GM19043 (cell line): ENCODE measurements at regions not wholly inside any gene's neighbourhood (a gene's known extent, or its start where the extent isn't known, plus 50 kb on each side); places are given as distances from the start of the nearest gene placed in this dataset.

ENCODE experiments used
- ATAC-seq: cut with Tn5 transposase; IDR thresholded peaks from one replicate; pipeline ENCODE4 v1.9.1; 2021; ENCODE audit warnings: low read depth; ENCODE audit not compliant: unreplicated experiment

DNA sequence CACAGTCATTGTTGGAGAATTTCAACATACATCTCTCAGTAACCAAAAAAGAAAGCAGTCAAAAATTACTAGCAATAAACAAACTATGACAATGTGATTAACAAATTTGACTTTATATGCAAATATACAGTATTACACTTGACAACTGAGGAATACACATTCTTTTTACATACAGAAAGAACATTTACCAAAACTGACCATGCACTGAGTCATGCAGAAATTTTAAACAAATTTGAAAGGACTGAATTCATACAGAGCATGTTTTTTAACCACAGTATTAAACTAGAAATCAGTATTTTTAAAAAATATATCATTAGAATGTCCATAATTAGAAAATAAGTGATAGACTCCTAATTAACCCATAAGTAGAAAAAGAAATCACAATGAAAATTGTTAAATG, 420.1 kb downstream of the TBC1D4 start:
- no peak for ATAC-seq

DNA sequence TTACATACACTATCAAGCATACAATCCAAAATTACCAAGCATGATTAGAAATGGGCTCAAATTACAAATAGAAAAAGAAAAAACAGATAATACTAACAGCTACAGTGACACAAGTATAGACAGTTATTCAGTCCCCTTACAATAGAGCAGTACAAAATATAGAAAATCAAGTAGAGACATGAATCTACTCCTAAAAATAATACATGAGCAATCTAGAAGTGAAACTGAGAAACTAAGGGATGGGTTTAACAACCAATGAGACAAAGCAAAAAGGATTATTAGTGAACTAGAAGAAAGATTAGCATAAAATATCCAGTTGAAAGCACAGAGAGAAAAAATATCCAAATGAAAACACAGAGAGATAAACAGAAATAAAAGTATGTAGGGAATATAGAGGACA, 426.7 kb downstream of the TBC1D4 start:
- no peak for ATAC-seq

DNA sequence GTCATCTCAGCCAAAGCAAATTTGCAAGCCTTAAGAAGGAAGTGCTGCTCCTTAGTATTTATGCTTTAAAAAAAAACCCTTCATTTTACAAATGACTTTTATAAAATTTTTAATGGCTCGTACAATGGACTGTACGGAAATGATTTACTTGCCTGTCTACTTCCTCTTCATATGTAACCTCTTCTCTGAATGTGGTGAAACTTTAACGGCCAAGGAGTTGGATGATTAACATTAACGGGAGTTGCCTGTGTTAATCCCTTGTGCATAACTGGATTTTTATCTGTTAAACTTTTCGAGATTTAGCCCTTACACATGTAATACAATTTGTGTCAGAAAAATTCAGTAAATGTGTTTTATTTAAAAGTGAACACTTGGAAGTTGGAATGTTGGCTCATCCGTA, 429.4 kb downstream of the TBC1D4 start:
- no peak for ATAC-seq

DNA sequence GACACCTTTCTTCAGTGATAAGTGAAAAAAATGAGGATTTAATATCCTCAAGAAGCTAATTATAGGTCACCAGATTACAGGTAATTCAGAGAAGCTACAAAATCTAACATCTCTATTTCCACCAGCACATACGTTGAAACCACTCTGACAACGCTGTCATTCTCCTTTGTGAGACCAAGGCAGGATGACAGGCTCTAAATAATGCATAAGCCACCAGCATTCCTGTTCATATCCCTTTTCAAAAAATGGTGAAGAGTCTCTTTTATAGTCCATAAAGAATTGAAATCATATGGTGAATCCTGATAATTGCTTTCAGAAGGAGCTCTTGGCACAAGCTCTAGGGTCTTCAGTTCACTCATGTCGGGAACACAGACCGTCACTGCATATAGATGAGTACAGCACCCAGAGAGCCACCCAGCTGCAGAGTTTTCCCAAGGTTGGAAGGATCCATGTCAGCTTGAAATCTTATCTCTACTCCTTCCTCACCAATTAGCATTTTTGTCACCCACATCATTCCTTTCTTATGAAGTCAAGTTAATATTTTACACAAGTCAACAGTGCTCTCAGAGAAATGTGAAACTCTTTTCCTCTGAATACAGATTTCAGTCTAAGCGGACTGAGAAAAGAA, 431.4 kb downstream of the TBC1D4 start:
- no peak for ATAC-seq

DNA sequence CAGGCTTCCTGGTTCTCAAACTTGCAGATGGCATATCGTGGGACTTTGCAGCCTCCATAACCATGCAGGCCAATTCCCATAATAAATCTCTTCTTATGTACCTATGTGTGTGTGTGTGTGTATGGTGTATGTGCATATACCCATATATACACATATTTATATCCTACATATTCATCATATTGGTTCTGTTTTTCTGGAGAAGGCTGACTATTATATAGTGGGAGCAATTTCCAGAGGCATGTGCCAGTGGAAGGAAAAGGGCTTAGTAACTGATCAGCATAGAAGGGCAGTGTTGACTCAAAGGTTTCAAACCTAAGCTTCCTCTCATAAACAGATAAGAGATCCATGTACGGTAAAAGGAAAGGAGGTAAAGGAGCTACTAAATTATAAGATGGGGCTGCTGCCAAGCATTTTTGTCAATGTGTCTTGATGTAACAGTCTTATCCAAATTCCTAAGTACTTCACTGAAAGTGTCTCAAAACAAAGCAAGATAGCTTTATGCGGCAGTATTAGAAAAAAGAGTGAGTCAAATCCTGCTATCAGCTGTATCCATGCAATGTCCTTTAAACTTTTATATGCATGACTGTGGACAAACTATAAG, 432.1 kb downstream of the TBC1D4 start:
- ATAC-seq: no peak

DNA sequence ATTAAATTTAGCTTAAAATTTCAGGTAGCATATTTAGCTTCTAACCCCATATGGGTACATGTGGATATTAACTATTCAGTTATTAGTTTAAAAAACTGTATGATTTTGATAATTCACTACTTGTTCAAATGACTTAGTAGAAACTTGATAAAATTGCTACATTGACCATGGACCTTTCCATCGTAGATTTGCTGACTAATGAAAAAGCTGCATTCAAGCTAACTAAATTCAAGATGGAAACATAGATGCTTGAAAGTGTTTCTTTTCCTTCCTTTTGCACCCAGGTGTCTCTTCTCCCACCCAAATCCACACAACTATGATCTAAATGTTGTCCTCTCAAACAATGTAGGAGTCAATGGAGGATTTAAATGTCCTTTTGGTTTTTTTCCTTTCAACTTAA, 439.2 kb downstream of the TBC1D4 start:
- no peak for ATAC-seq

DNA sequence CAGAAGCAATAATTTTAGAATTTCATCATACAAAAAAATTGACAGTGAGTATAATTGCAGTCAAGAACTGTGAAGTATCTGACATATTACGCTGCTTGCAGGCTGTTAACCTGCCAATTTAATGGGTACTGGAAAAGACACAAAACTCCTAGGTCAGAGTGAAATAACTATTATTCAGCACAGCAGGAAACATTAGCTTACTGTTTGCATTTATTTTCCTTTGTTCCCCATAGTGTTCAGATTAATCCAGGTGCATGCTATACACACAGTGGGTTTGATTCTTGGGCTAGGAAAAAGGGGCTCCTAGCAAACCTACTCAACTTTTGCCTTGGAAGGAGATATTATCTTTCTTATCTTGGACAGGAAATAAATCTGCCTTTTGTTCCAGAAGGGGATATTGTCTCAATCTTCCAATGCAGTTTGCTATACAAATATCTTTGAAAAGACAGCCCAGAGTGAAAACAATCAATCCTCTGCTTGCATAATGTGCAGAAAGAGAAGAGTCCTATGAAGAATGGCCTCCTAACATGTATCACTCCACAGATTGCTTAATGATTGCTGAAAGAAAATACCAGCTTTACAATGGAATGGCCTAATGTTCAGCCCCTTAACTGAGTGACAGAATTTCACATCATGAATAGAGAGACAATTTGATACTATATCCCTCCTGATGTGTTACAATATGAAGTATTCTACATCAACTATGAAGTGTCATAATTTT, 443.4 kb downstream of the TBC1D4 start:
- no peak for ATAC-seq

DNA sequence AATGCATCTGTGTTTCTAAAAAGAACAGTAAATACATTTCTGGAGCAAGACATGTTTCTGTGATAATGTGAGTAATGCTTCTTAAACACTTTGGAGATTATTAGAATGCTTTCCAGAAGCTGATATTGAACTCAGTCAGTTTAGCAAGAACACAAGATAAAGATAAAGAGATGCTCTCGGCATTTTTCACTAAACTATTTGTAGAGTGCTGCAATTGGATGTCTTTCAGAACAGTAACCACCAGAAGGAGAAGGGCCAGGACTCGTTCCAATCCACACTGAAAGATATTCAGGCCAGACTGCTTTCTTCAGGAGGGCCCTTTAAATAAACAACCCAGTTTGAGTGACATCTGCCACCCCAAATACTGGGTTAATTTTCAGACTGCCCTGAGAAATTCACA, 456.0 kb downstream of the TBC1D4 start:
- ATAC-seq: no peak

DNA sequence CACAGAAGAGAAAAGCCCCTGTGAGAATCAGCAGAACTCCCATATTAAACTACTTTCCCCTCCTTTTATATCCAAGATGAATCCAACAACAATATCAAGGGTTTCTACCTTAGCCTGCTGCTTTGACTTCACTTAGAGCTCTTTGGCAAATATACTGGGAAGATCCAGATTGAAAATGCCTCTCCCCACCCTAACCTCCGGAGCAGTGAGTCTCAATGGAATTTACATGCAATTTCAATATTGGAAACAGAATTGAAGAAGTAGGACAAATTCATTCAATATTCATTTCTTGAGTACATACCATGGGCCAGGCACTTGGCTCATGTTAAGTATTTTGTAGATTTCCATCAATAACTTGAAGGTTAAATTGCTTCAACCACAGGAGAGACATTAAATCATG, 457.4 kb downstream of the TBC1D4 start:
- ATAC-seq: no peak

DNA sequence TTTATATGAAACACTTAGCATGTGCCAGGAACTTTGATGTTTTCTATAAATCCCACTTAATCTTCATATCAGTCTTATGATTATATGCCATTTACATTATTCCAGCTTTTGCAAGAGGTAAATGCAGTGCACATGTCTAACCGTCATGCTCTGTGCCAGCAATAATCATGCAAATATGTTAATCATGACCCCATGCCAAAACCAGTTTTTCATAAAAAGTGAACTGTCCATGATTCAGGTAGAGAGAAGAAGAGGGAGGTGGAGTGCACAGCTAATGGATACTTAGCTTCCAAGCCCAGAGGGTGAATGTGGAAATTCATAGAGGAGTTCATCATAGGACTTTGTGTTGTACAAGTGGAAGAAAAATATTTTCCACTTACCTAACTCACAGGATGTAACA, 458.4 kb downstream of the TBC1D4 start:
- no peak for ATAC-seq

DNA sequence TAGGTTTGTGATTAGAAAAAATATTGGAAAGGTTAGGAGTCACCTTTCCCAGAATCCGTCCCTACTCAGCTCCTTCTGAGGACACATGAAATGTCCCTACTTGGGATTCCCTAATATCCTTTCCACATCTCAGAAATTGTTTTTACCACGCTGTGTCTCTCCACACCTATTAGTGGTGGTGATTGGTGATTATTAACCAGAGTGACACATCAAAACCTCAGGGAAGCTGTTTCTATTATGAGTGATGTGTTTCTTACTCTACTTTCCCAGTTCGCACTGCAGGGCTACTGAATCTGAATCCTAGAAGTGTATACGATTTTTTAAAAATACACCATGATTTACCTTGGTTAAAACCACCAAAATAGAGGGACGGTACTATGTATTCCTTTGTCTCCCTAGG, 460.8 kb downstream of the TBC1D4 start:
- no peak for ATAC-seq

DNA sequence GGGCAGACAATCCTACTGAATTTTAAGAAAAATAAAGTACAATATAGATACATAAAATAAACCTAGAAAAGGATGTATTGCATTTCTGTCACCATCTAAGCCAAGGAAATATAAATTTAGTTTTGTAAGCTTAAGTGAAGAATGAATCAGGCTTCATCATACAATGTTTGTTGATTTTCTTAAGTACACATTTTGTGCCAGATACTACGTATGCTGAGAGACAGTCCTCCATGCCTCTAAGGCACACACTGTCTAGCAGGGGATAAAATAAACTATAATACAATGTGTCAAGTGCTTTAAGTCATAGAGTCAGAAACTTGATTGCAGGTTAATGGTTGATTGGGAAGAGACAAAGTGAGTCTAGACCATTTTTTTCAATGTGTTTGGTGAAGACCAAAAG, 465.7 kb downstream of the TBC1D4 start:
- ATAC-seq: no peak

DNA sequence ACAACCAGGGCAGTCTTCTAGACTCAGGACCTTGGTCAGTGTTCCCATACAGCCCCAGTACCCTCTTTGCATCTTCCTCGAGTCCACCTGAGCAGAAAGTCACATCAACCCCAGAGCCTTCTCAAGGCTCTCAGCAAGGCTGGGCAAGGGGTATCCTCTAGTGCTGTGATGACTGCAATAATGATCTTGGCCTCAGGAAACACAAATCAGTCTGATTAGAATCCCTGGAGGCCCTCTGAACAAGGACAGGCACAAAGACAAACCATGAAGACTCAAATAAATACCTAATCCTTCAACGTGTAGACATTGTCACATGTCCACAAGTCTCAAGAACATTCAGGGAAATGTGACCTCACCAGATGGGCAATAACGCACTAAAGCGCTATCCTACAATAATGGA, 468.2 kb downstream of the TBC1D4 start:
- ATAC-seq: no peak

DNA sequence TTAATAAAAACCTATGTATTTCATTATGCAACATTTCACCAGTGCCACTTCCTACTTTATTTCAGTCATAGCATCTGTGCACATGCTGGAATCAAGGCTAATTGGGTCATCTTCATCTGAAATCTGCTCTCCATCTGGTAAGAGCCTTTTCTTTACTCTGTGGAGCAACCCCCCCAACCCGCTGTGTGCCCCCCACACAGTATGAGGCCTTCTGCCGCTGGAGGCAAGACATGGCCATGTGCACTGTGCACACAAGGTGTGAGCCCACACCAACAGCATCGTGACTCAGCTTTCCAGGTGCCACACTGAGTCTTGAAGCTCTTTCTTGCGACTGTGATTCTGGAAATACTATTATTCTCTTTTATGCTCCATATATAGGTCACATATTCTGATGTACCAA, 471.0 kb downstream of the TBC1D4 start:
- ATAC-seq: no peak

DNA sequence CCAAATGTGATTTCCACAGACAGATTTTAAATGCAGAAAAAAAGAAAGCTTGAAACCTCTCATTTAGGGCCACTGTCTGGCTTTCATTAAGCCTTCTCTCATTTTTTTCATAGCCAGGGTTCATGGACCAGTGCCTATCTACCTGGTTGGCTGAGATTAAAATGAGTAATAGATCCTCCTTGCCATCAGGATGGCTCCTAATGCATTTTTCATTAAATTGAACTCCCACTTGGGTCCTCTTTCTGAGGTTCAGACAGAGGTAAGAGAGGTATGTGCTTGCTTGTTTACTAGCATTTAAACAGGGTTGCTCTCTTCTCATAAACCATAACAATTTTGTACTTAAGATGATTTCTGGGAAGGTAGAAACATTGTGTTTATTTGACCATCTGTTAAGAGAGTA, 473.0 kb downstream of the TBC1D4 start:
- ATAC-seq: no peak

DNA sequence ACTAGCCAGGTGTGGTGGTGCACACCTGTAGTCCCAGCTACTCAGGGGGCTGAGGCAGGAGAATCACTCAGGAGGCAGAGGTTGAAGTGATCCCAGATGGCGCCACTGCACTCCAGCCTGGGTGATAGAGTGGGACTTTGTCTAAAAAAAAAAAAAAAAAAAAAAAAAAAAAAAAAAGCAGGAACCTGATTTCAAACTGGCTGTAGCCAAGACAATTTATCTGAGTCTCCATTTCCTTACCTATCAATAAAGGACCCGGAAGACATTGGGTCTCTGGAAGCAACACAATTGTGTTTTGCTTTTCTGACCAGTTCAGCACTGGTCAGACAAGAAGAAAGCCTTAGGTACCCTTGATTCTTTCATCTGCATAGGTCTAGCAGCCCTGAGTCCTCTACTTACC, 491.0 kb downstream of the TBC1D4 start:
- ATAC-seq: no peak

DNA sequence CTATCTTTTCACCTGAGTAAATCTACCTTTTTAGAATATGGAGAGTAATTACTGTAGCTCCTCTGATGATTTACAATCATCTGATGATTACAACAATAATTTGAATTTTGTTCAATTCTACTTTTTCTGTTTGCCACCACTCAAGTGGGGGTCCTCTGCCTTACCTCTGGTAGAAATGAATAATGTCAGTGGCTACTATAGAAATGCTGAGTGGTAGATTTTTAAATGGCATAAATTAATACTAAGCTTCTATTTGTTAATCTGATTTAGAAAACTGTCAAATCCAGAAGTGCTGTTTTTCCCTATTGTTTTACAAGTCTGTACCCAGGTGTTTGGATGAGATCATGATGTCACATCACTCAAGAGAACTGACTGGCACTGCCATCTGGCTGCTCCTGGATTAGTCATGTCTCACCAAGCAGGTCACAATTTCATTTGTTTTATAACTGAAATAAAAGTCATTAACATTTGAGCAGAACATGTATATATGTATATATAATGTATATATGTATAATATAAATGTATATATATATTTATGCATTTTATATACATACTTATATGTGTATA, 494.8 kb downstream of the TBC1D4 start:
- ATAC-seq: no peak

DNA sequence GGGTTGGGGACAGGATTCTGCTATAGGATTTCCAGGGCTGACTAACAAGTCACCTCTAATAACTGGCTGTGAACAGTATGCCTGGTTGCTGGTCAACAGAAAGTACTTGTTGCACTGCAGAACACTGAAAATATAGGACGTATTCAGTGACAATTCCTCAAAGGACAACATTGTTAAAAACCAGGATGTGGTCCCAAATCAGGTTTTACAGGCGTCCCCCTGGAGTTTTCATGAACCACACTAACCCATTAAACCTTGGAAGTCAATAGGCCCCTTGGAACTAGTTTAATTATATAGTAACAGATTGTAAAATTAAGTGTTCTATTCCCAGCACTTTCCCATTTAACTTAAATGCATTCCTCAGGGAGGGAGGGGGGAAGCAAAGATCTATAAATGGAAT, 495.4 kb downstream of the TBC1D4 start:
- no peak for ATAC-seq

DNA sequence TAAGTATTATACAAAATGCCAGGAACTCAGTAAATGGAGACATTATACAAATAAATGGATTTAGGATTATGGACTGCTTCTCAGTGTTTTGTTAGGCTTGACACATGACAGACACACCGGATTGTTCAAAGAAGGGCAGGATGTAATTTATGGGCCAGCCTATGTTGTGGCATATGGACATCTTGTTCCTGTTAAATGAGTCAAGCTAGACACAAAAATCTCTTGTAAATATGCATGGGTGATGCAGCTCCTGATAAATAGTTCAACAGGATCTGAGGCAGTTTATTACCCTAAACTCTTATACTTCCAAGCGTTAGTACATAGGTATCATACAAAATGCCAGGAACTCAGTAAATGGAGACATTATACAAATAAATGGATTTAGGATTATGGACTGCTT, 502.3 kb downstream of the TBC1D4 start:
- ATAC-seq: no peak

DNA sequence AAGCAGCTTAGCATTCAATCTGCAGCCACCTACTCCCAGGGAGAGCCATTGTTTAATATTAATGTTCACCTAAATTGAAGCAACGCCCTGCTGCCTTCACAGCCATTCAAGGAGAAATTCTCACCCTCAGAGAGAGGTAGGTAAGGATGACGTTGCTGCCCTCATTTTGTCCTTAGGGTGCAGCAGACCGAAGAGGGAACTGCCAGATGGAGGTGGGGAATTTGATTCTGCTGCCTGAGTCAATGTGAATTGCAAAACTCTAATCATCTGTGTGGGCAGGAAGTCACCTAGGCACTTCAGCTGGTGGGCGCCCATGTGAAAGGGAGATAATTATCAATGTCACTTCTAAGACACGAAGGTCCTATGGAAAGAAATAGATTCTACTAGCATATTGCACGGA, 503.4 kb downstream of the TBC1D4 start:
- no peak for ATAC-seq

DNA sequence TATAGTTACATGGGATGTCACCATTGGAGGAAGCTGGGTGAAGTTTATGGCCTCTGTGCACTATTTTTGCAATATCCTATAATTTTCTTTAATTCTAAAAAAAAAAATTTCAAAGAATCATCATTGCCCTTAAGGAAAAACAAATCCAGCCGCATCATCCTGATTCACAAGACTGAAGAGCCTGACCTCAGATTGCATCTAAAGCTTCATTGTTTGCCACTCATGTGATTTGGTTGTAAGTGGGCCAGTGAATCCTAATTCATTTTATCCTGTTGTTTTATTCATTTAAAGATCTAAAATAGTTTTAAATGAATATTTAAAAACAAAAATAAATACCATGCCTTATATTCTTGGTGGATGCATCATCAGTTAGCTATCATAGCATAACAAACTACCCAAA, 504.5 kb downstream of the TBC1D4 start:
- no peak for ATAC-seq

DNA sequence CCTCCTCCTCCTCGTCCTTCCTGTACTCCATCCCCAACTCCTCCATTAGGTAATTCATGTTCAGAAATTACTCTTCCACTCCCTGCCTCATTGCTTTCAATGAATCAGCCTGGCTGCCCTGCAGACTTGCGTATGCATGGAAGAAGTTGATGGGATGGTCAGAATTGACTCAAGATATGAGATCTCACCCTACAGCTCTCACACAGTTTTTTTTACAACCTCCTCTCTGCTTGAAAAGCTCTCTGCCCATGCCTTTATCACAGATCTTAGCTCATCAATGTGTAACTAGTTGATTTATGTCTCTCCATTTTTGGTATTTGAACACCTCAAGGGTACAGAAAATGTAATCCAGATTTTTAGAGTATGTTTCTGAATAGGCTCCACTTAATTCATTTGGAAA, 506.9 kb downstream of the TBC1D4 start:
- no peak for ATAC-seq
